Effector memory CD8-positive, alpha-beta T cell (primary cell): ENCODE measurements at regions not wholly inside any gene's neighbourhood (a gene's known extent, or its start where the extent isn't known, plus 50 kb on each side); places are given as distances from the start of the nearest gene placed in this dataset.

Source experiments
- ATAC-seq: fragments of 150-1000 bp; cut with Tn5 transposase; replicated peaks from 2 replicates; pipeline ENCODE4 v1.10.0; 2021; ENCODE audit warnings: mild to moderate bottlenecking, moderate library complexity
- DNase-seq, 3 experiments: peaks; one replicate each; pipeline ENCODE4 v3.0.0; 2021
- H3K27ac Mint-ChIP-seq, 2 donors: one replicate each; pipeline ENCODE4 v1.8.0; 2022; ENCODE audit warnings: mild to moderate bottlenecking in 2 of 2, mixed read lengths in 2 of 2, moderate library complexity in 2 of 2
- H3K27me3 Mint-ChIP-seq, 2 donors: one replicate each; pipeline ENCODE4 v1.8.0; 2022; ENCODE audit warnings: mixed read lengths in 2 of 2
- H3K36me3 Mint-ChIP-seq: one replicate; pipeline ENCODE4 v1.8.0; 2022; ENCODE audit warnings: mild to moderate bottlenecking, moderate library complexity, mixed read lengths; ENCODE audit not compliant: insufficient read depth
- H3K4me1 Mint-ChIP-seq, 2 donors: one replicate each; pipeline ENCODE4 v1.8.0; 2022; ENCODE audit warnings: low read depth in 2 of 2, mixed read lengths in 2 of 2
- H3K4me3 Mint-ChIP-seq, 2 donors: one replicate each; pipeline ENCODE4 v1.8.0; 2022; ENCODE audit warnings: mild to moderate bottlenecking in 2 of 2, mixed read lengths in 2 of 2, moderate library complexity in 2 of 2
- H3K9me3 Mint-ChIP-seq, 2 donors: one replicate each; pipeline ENCODE4 v1.8.0; 2022; ENCODE audit warnings: mixed read lengths in 2 of 2

DNA sequence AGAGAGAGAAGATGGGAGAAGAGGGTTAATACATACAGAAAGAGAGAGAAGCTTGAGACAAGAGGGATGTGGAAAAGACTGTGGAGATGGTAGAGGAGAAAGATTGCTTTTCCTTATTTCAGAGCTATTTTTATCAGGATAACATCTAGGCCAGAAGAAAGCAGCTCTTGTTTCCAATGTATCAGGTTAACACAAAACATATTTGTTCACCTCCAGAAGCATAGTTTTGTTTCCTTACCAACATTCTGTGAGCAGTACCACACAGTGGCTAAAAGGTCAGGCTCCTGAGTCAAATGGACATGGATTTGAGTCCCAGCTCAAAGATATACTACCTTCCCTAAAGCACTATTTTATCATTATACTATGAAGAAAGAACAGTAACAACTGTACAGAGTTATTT is 185.5 kb downstream of the DUSP10 start:
- Mint-ChIP-seq H3K4me3 (no peak overlapping the region), H3K27me3 (no peaks in the 10 kb centered on the region), H3K27ac (no peak overlapping the region), H3K9me3 (no peaks in the 10 kb centered on the region), H3K4me1 (no peaks in the 10 kb centered on the region), H3K36me3 (no peaks in the 10 kb centered on the region)
- DNase-seq (no peak), ATAC-seq (no peak)

DNA sequence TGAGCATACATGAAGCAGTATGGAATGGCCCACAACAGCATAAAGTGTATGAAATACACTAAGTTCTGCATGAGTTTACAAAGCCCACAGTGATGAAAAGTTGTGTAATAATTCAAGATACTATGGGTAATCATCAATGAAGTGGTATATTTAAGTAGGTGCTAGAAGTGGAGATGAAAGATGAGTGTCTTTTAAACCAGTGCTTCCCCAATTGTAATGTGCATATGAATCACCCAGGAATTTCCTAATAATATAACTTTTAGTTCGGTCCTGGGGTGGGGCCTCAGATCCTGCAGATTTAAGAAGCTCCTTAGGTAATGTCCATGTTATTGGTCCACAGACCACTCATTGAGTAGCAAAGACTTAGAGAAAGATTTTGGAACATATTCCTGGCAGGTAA is 184.9 kb downstream of the DUSP10 start:
- Mint-ChIP-seq H3K36me3 (no peaks in the 10 kb centered on the region), H3K4me1 (no peaks in the 10 kb centered on the region), H3K27me3 (no peaks in the 10 kb centered on the region), H3K9me3 (no peaks in the 10 kb centered on the region), H3K27ac (no peak overlapping the region), H3K4me3 (no peak overlapping the region)
- ATAC-seq: no peak
- no peak for DNase-seq

- H3K9me3 Mint-ChIP-seq: no peaks in the 10 kb centered on the region
- H3K27me3 Mint-ChIP-seq: peaks cover 3% of the 10 kb centered on the region in 2 donors
- no peak for DNase-seq
- no peak overlapping the region for H3K27ac Mint-ChIP-seq
- H3K36me3 Mint-ChIP-seq: no peaks in the 10 kb centered on the region
- ATAC-seq: no peak
- no peak overlapping the region for H3K4me3 Mint-ChIP-seq
- H3K4me1 Mint-ChIP-seq: no peaks in the 10 kb centered on the region
These were observed 183.5 kb downstream of the DUSP10 start for GRCh38 chr1:221558396-221558795.

DNA sequence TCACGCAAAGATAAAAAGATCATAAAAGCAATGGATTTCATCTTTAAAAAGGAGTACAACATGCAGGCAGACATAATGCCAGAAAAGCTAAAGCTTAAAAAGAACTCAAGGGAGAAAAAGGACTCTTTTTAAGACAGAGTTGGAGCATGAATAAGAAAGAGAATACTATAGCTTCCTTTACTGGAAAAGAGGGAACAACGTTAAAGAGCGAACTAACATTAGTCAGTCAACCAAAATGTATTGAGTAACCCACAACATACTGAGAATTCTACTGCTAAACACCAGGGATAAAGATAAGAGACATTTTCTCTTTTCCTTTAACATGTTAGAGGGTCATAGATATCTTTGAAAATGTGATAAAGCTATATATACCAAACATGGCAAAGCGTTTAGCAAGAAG is 182.0 kb downstream of the DUSP10 start:
- ATAC-seq (no peak), DNase-seq (no peak)
- H3K4me1 Mint-ChIP-seq: no peaks in the 10 kb centered on the region
- H3K36me3 Mint-ChIP-seq: no peaks in the 10 kb centered on the region
- peaks cover 7 to 10% of the 10 kb centered on the region in 2 donors for H3K27me3 Mint-ChIP-seq
- H3K27ac Mint-ChIP-seq: no peak overlapping the region
- H3K9me3 Mint-ChIP-seq: no peaks in the 10 kb centered on the region
- H3K4me3 Mint-ChIP-seq: no peak overlapping the region

- Mint-ChIP-seq H3K4me3 (no peak overlapping the region), H3K27ac (no peak overlapping the region), H3K27me3 (peaks cover 7 to 10% of the 10 kb centered on the region in 2 donors), H3K36me3 (no peaks in the 10 kb centered on the region), H3K9me3 (no peaks in the 10 kb centered on the region), H3K4me1 (no peaks in the 10 kb centered on the region)
- ATAC-seq (no peak), DNase-seq (no peak)
These were observed 179.1 kb downstream of the DUSP10 start for GRCh38 chr1:221562542-221563475.

DNA sequence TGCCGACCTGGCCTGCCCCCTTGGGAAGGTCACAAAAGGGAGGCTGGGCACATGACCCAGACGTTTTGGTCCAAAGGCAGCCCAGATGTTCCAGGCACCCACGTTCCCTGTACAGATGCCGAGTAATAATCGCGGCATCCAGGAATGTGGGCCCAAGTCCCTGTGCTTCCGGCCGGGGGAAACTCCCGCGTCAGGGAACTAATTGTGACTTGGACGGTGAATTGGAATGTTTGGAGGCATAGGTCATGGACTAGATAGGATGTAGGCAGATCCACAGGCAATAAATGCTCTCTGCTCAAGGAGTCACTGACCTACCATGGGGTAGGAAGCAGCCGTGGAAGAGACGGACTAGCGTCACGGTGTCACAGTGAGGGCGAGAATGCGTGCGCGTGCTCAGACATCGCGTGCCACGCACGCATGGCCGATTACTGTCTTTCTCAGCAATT is 178.4 kb downstream of the DUSP10 start:
- Mint-ChIP-seq H3K27ac (no peak overlapping the region), H3K27me3 (peaks cover 7 to 10% of the 10 kb centered on the region in 2 donors), H3K4me3 (no peak overlapping the region), H3K9me3 (no peaks in the 10 kb centered on the region), H3K36me3 (no peaks in the 10 kb centered on the region), H3K4me1 (no peaks in the 10 kb centered on the region)
- DNase-seq (no peak), ATAC-seq (no peak)

DNA sequence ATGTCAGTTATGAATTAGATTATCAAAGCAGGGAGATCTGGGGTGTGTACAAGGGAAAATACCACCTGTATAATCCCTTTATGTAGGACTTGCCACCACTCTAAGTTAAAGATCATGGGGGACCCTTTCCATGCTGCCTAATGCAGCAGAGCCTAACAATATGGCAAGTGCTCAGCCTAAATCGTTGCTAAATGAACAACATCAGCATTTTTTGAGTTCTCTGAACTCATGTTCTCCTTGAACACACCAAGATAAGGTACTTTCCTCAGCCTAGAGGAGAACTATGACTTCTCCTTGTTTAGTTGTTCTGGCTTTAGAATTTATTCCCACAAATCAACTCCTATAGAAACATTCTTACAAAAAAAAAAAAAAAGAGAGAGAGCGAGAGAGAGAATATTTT is 177.0 kb downstream of the DUSP10 start:
- DNase-seq: no peak
- Mint-ChIP-seq H3K9me3 (no peaks in the 10 kb centered on the region), H3K4me3 (no peak overlapping the region), H3K4me1 (no peaks in the 10 kb centered on the region), H3K27ac (no peak overlapping the region), H3K36me3 (no peaks in the 10 kb centered on the region), H3K27me3 (peaks cover 7 to 10% of the 10 kb centered on the region in 2 donors)
- ATAC-seq: no peak

- no peaks in the 10 kb centered on the region for H3K9me3 Mint-ChIP-seq
- no peaks in the 10 kb centered on the region for H3K36me3 Mint-ChIP-seq
- H3K4me1 Mint-ChIP-seq: no peaks in the 10 kb centered on the region
- peaks cover 7 to 10% of the 10 kb centered on the region in 2 donors for H3K27me3 Mint-ChIP-seq
- no peak for DNase-seq
- H3K4me3 Mint-ChIP-seq: no peak overlapping the region
- H3K27ac Mint-ChIP-seq: no peak overlapping the region
- ATAC-seq: no peak
These were observed 176.2 kb downstream of the DUSP10 start for GRCh38 chr1:221565711-221566110.

DNA sequence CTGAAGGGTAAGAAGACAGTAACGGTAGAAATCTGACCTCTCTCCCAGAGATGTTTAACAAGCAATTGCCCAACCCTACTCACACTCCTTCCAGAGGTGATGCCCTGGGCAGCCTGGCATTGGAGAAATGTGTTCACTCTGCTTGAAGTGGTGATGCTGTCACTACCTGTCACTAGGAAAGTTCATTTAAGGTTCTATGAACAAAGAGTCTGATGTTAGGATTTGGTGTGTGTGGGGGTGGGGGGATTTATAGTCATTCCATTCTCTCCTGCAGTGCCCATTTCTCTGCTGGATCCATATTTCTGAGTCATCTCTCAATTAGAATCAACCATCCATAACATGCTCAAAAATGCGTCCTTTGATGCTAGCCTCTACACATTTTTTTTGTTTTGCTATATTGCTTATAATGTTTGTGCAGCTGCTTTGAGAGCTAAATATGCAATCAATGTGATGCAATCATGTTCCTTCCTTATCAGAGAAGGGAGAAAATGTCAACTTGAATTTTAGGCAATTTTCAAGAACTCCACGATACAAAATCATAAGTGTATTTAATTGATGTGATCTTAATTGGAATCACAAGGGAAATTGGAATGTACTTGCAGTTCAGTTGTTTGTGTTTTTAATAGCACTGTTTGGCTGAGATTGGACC is 173.9 kb downstream of the DUSP10 start:
- Mint-ChIP-seq H3K9me3 (no peaks in the 10 kb centered on the region), H3K4me1 (no peaks in the 10 kb centered on the region), H3K27ac (no peak overlapping the region), H3K4me3 (no peak overlapping the region), H3K36me3 (no peaks in the 10 kb centered on the region), H3K27me3 (peaks cover 7 to 10% of the 10 kb centered on the region in 2 donors)
- no peak for ATAC-seq
- no peak for DNase-seq

DNA sequence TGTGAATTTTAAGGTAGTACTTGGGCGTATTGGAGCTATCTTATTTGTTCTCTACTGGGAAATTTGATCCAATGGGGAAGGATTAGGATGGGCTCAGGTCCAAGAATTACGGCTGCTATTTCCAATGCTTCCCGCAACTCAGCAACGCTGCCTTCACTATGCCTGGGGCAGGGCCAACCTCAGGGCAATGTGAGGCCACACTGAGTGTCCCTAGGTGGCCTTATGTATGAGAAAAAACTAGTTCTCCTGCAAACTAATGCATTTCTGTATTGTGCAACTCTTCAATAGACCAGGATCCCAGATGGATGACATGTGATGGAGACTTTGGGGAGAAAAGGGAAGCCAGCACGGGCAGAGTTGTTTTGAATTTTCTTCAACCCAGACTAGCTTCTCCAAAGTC is 168.1 kb downstream of the DUSP10 start:
- ATAC-seq: no peak
- Mint-ChIP-seq H3K27ac (no peak overlapping the region), H3K4me3 (no peak overlapping the region), H3K36me3 (no peaks in the 10 kb centered on the region), H3K4me1 (no peaks in the 10 kb centered on the region), H3K27me3 (peaks cover 0 to 10% of the 10 kb centered on the region in 2 donors), H3K9me3 (no peaks in the 10 kb centered on the region)
- DNase-seq: no peak

DNA sequence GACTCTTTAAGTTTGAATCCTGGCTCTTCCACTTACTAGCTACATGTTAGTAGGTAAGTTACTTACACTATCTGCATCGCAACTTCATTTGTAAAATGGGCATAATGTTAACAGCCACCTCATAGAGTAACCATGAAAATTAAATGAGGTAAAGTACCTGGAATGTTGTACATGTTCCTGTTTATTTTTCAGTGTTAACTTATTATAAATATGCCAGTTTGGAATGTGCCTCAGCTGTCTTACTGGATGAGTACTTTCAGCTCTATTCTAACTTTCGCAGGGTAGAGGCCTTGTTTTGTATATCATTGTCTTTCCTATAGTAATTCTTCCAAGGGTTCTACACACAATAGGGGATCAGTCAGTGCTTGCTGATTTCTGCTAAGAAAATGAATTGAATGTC is 167.4 kb downstream of the DUSP10 start:
- H3K36me3 Mint-ChIP-seq: no peaks in the 10 kb centered on the region
- H3K27me3 Mint-ChIP-seq: peaks cover 0 to 10% of the 10 kb centered on the region in 2 donors
- H3K4me3 Mint-ChIP-seq: no peak overlapping the region
- DNase-seq (no peak), ATAC-seq (no peak)
- H3K9me3 Mint-ChIP-seq: no peaks in the 10 kb centered on the region
- no peaks in the 10 kb centered on the region for H3K4me1 Mint-ChIP-seq
- no peak overlapping the region for H3K27ac Mint-ChIP-seq

- Mint-ChIP-seq H3K4me1 (no peaks in the 10 kb centered on the region), H3K4me3 (no peak overlapping the region), H3K27me3 (peaks cover 0 to 10% of the 10 kb centered on the region in 2 donors), H3K9me3 (no peaks in the 10 kb centered on the region), H3K36me3 (no peaks in the 10 kb centered on the region), H3K27ac (no peak overlapping the region)
- ATAC-seq (no peak), DNase-seq (no peak)
These were observed 166.3 kb downstream of the DUSP10 start for GRCh38 chr1:221575605-221576004.

DNA sequence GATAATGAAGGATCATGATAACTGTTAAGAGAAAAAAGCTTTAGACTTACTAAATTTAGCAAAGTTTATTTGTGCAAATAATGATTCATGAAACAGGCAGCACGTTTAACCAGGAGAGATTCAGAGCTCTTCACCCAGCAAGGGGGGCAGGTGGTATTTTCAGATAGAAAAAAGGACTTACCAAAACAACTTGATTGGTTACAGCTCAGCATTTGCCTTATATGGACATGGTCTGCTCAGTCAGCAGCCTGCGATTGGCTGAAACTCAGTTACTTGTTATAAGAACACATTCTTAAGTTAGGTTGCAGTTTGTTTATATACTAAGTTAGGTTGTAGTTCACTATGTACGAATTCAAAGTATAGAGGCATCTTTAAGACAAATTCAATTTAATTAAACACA is 165.6 kb downstream of the DUSP10 start:
- no peak for ATAC-seq
- no peak for DNase-seq

GRCh38 chr1:221583465-221583864 is 158.4 kb downstream of the DUSP10 start:
- no peaks in the 10 kb centered on the region for H3K36me3 Mint-ChIP-seq
- H3K27me3 Mint-ChIP-seq: no peaks in the 10 kb centered on the region
- no peaks in the 10 kb centered on the region for H3K9me3 Mint-ChIP-seq
- H3K4me1 Mint-ChIP-seq: no peaks in the 10 kb centered on the region
- H3K27ac Mint-ChIP-seq: no peak overlapping the region
- no peak for ATAC-seq
- no peak for DNase-seq
- no peak overlapping the region for H3K4me3 Mint-ChIP-seq

More for the DNA sequence above, 165.6 kb downstream of the DUSP10 start:
- Mint-ChIP-seq H3K27ac (no peak overlapping the region), H3K36me3 (no peaks in the 10 kb centered on the region), H3K27me3 (peaks cover 0 to 10% of the 10 kb centered on the region in 2 donors), H3K4me3 (no peak overlapping the region), H3K9me3 (no peaks in the 10 kb centered on the region), H3K4me1 (no peaks in the 10 kb centered on the region)
